ENCODE measurements at regions not wholly inside any gene's neighbourhood (a gene's known extent, or its start where the extent isn't known, plus 50 kb on each side); places are given as distances from the start of the nearest gene placed in this dataset.

DNA sequence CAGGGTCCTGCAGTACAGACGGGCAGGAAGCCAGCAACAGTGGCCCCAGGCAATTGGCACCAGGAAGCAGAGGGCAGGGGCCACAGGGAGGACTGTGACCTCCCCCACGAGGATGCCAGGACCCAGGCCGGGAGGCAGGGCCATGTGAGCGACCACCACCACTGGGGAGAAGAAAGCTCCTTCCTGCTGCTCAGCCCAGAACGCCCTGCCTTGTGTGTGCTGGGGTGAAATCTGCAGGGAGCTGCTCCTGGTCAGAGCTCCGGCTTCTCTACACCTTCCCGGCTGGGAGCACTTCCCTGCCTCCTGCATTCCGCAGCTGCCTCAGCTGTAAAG is 100.4 kb downstream of the HMX1 start (continued):
- TF ChIP-seq, protein P1, sequence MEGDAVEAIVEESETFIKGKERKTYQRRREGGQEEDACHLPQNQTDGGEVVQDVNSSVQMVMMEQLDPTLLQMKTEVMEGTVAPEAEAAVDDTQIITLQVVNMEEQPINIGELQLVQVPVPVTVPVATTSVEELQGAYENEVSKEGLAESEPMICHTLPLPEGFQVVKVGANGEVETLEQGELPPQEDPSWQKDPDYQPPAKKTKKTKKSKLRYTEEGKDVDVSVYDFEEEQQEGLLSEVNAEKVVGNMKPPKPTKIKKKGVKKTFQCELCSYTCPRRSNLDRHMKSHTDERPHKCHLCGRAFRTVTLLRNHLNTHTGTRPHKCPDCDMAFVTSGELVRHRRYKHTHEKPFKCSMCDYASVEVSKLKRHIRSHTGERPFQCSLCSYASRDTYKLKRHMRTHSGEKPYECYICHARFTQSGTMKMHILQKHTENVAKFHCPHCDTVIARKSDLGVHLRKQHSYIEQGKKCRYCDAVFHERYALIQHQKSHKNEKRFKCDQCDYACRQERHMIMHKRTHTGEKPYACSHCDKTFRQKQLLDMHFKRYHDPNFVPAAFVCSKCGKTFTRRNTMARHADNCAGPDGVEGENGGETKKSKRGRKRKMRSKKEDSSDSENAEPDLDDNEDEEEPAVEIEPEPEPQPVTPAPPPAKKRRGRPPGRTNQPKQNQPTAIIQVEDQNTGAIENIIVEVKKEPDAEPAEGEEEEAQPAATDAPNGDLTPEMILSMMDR (IDR thresholded peaks at IDR 0.05; ENCODE audit: control extremely low read depth in 1 of 3, insufficient read depth in 1 of 3, low read depth in 1 of 3, low read length in 3 of 3): no peak
- TF ChIP-seq RNF2 (IDR thresholded peaks at IDR 0.05; ENCODE audit: borderline replicate concordance, low read depth, low read length, missing control alignments, poor library complexity, severe bottlenecking): no peak

Data from H1 (cell line).